HepG2 (cell line): ENCODE measurements at regions not wholly inside any gene's neighbourhood (a gene's known extent, or its start where the extent isn't known, plus 50 kb on each side); places are given as distances from the start of the nearest gene placed in this dataset.

Experiments
- AFF4 ChIP-seq: sonication (generic); formaldehyde crosslinking; IDR thresholded peaks from 2 replicates; pipeline ENCODE4 v1.4.0; 2020; ENCODE audit warnings: missing genetic modification reagents
- CHD2 ChIP-seq: IDR thresholded peaks from 2 replicates; pipeline ENCODE4 v1.6.1; 2011; ENCODE audit warnings: low read depth, low read length, improper control_type of control experiment
- POLR2A ChIP-seq, 2 experiments: IDR thresholded peaks; 2 replicates each; pipeline ENCODE4 v1.6.1; 2011; ENCODE audit warnings: low read depth in 2 of 2, low read length in 2 of 2, mild to moderate bottlenecking in 1 of 2, moderate library complexity in 1 of 2; ENCODE audit not compliant: insufficient read depth in 1 of 2
- POLR2AphosphoS5 ChIP-seq: IDR thresholded peaks from 2 replicates; pipeline ENCODE4 v1.6.1; 2012; ENCODE audit warnings: low read depth, low read length
- SIN3A ChIP-seq: IDR thresholded peaks from 2 replicates; pipeline ENCODE4 v1.6.1; 2011; ENCODE audit warnings: low read depth, mild to moderate bottlenecking, control low read depth, low read length, borderline replicate concordance
- SP1 ChIP-seq, 2 experiments: fragments of 450-650 bp in 1 of 2; sonication (generic) in 1 of 2; formaldehyde crosslinking in 1 of 2; IDR thresholded peaks; 2 replicates each; pipeline versions ENCODE4 v1.4.0 to v1.6.1; 2016 to 2020; ENCODE audit warnings: missing genetic modification reagents in 1 of 2
- ZKSCAN1 ChIP-seq: fragments of 150-350 bp; IDR thresholded peaks from 2 replicates; pipeline ENCODE4 v1.6.1; 2014; ENCODE audit warnings: low read length
- ZNF639 ChIP-seq: conservative IDR thresholded peaks from 2 replicates; pipeline ENCODE4 v1.6.1; 2018; ENCODE audit warnings: missing genetic modification reagents
- TF ChIP-seq, protein P1 (sequence below): sonication (generic); formaldehyde crosslinking; IDR thresholded peaks from 2 replicates; pipeline ENCODE4 v1.4.0; 2020; ENCODE audit warnings: missing genetic modification reagents
- TF ChIP-seq, protein P2 (sequence below): sonication (generic); formaldehyde crosslinking; conservative IDR thresholded peaks from 2 replicates; pipeline ENCODE4 v1.4.0; 2020; ENCODE audit warnings: missing genetic modification reagents

DNA sequence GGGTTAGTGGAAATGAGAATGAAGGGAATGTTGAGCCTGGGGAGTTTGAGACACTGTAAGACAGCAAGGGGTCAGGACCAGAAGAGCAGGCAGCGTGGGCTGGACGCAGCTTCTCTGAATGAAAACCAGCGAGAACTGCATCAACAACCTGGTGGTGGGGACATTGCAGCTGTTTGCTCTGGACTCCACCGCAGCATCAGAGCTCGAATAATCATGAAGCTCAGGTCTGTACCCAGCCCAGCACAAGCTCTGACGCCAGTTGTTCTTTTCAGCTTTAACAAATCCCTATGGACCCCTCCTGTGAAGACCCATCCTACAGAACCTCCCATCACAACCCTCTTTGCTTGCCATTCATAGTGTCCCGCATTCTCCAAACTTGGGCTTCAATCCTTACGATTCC, 106.8 kb upstream of the PNPLA4 start:
- TF ChIP-seq ZKSCAN1 (no peak), SIN3A (no peak), CHD2 (no peak), ZNF639 (CRISPR knock-in tag) (no peak), POLR2AphosphoS5 (no peak), SP1 (IDR thresholded peaks at IDR 0.05) (no peak), SP1 (CRISPR knock-in tag; IDR thresholded peaks at IDR 0.05) (no peak), POLR2A (IDR thresholded peaks at IDR 0.05; ENCODE audit: insufficient read depth in 1 of 2, low read depth in 2 of 2, low read length in 2 of 2) (no peak), AFF4 (CRISPR knock-in tag) (no peak)
- TF ChIP-seq, protein P1, sequence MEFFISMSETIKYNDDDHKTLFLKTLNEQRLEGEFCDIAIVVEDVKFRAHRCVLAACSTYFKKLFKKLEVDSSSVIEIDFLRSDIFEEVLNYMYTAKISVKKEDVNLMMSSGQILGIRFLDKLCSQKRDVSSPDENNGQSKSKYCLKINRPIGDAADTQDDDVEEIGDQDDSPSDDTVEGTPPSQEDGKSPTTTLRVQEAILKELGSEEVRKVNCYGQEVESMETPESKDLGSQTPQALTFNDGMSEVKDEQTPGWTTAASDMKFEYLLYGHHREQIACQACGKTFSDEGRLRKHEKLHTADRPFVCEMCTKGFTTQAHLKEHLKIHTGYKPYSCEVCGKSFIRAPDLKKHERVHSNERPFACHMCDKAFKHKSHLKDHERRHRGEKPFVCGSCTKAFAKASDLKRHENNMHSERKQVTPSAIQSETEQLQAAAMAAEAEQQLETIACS, result no peak
- TF ChIP-seq, protein P2, sequence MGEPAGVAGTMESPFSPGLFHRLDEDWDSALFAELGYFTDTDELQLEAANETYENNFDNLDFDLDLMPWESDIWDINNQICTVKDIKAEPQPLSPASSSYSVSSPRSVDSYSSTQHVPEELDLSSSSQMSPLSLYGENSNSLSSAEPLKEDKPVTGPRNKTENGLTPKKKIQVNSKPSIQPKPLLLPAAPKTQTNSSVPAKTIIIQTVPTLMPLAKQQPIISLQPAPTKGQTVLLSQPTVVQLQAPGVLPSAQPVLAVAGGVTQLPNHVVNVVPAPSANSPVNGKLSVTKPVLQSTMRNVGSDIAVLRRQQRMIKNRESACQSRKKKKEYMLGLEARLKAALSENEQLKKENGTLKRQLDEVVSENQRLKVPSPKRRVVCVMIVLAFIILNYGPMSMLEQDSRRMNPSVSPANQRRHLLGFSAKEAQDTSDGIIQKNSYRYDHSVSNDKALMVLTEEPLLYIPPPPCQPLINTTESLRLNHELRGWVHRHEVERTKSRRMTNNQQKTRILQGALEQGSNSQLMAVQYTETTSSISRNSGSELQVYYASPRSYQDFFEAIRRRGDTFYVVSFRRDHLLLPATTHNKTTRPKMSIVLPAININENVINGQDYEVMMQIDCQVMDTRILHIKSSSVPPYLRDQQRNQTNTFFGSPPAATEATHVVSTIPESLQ (CRISPR knock-in tag), result no peak
